Cerebellar cortex (tissue), 1 donor: ENCODE measurements at regions not wholly inside any gene's neighbourhood (a gene's known extent, or its start where the extent isn't known, plus 50 kb on each side); places are given as distances from the start of the nearest gene placed in this dataset.
"Not testable (repeated sequence)": the region's sequence is repeated elsewhere in the genome, so short reads cannot be mapped to it uniquely, and the experiment has no call there.

Experiments used
- DNase-seq: peaks from one replicate; pipeline ENCODE4 v3.0.0-alpha.2; 2015; ENCODE audit warnings: low spot score

DNA sequence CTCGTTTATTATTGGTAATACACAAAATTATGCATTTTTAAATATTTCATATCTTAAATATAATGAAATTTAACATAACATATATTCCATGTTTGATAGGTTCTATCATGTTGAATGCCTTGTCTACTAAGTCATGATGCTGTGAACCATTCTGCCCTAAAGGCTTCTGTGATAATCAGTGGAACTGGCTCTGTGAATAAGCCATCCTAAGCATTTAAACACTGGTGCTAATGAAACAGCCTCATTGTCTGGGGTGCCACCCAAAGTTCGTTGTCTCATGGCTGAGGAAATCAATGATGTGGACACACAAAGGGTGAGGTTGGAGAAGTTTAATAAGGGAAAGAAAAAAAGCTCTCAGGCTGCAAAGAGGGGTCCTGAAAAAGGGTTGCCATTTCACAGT is 264.7 kb upstream of the ZRANB2 start:
- no peak for DNase-seq

DNA sequence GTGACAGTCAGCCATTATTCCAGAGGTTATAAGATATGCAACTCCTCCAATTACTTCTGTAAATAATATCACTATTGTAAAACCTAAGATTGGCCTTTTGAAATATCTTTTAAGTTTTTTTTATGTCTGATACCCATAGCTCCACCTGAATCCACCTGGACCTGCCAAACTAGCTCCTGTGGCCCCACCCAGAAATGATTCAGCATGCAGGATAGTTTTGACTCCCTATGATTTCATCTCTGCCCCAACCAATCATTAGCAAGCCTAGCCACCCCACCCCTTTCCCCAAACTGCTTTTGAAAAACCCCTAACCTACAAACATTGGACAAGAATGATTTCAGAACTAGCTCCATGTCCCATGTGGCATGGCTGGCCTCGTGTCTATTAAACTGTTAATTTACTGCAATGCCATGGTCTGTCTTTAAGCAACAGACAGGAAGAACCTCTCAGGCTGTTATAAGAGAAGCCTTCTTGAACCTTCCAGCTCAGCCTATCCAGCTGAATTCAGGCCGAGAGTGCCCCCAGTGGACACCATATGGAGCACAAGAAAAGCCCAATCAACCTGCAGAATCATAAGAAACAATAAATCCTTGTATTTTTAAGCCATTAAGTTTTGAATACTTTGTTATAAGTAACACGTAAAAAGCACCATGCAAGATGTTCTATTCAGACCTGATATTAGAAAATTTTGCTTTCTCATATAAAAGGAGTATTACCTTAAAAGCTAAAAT is 263.0 kb upstream of the ZRANB2 start:
- DNase-seq = no peak

DNA sequence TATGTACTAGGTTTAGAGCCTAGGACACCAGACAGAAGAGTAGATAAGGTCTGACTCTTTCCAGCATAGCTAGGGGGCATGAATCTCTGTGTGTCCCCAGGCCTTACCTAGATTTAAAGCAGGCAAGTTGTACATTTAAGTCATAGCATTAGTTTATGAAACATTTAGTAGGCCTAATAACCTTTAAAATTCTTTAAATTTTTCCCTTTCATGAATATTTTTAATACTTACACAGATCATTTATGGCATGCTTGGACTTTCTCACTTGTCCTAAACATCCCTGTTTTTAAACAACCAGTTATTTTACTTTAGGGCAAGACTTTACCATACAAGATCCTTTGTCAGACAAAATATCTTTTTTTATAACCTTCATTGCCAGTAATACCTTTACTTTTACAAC is 258.4 kb upstream of the ZRANB2 start:
- no peak for DNase-seq

GRCh38 chr1:71330991-71331390 is 250.2 kb upstream of the ZRANB2 start:
- no peak for DNase-seq

DNA sequence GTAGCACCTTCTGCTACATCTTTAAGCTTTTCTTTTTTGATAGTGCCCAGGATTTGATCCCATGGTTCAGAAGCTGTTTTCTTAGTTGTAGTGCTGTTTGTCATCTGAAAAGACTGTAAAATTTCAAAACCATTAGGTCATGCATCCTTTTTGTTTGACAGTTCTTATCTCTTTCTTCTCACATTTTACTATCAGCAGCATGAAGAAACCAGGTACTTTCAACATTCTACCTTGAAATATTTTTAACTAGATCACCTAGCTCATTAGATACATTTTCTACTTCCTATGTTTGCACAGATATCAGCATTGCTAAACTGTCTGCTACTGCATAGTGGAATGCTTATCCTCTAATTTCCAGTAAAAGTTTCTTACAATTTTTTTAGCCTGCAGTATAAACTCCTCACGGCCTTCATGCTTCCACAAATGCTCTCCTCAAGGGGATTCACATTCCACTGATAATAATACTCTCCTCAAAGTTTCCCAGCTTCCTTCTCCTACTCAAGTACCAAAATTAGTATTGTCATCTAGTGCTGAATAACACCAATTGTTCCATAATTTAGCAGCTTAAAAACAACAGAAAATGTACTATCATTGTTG is 243.9 kb upstream of the ZRANB2 start:
- DNase-seq = no peak

DNA sequence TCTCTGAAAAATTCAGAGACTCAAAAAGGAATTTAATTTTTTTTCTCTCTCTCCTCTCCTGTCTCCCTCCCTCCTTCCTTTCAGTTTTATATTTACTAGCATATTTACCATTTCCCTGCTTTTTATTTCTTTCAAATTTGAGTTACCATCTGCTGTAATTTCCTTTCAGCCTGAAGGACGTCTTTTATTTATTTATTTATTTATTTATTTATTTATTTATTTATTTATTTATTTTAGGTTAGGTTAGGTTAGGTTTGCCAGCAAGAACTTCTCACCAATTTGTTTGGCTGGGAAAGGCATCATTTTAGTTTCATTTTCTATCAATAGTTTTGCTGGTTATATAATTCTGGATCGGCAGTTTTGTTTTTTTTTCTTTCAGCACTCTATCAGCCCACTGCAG is 231.7 kb upstream of the ZRANB2 start:
- DNase-seq = no peak

GRCh38 chr1:71311376-71311775 is 230.5 kb upstream of the ZRANB2 start:
- DNase-seq = no peak

- no peak for DNase-seq
Observed at GRCh38 chr1:71307451-71307850, 226.6 kb upstream of the ZRANB2 start.

- DNase-seq = no peak
Observed at GRCh38 chr1:71304125-71304524, 223.3 kb upstream of the ZRANB2 start.

GRCh38 chr1:71303617-71304041 is 222.8 kb upstream of the ZRANB2 start:
- DNase-seq = no peak

DNA sequence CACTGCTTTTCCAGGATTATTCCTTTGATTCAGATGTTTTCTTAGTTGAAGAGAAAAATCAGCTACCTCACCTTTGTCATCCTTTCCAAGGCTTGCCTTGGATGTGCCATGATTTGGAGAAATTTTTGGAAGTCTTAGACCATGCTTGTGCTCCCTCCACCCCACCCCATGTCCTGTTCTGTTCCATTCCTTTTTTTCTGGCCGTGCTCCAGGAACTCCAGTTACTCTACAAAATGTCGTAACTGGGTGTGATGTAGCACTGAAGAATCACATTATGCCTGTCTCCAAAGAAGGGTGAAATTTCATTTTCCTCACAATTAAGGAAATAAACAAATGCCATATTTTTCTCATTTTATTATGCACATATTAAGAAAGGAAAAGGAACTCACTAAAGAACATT is 217.8 kb upstream of the ZRANB2 start:
- DNase-seq = no peak

- no peak for DNase-seq
Observed at GRCh38 chr1:71296551-71297134, 215.8 kb upstream of the ZRANB2 start.

DNA sequence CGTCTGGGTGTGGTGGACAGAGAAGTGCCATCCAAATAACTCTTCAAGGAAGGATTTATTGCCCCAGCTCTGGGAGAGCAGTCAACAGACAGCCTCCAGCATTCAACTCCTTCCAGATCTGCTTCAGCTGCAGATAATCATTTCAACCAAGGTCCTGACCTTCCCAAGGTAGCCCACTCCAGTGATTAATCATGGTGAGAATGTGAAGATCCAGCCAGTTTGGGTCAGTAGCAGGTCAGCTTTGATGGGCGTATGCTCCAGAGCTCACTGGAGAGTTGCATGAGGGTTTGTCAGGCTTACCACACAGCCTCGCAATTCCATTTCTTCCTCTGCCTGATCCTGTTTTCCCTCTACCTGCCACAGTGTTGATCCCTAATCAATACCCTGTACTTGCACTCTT is 214.5 kb upstream of the ZRANB2 start:
- DNase-seq = no peak

DNA sequence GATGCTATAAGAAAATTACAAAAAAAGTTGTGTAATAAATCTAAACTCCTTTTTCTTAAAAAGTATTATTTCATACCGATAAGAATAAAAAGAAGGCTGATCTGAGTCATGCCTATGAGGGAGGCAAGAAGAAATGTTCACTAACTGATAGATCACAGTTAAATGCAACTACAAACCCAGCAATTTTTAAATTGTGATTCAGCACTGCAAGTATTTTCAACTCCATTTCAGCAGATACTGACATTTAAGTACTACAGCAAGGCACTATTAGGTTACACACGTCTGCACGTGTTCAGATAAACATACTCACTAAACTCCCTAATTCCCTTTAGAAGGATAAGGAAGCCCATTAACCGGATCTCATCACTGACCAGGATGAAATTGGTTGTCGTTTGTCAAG is 213.3 kb upstream of the ZRANB2 start:
- DNase-seq = no peak

DNA sequence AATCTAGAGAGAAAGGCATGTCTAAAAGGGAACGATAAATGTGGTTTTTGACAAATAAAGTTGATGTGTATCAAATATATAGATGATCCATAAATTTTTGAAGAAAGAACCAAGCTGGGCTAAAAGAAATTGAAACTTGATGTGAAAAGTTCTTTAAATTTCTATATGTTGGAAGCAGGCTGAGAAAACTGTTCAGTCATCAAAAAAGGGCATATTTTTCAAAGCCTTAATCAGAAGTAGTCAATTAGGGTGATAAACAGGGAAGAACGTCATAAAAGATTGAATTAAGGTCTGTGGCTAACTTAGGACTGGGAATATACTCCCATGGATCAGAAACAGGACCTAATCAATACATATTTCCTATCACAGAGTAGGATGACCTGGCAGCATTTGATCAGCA is 211.4 kb upstream of the ZRANB2 start:
- no peak for DNase-seq

- DNase-seq = not testable (repeated sequence)
Observed at GRCh38 chr1:71290506-71291237, 209.8 kb upstream of the ZRANB2 start.

DNA sequence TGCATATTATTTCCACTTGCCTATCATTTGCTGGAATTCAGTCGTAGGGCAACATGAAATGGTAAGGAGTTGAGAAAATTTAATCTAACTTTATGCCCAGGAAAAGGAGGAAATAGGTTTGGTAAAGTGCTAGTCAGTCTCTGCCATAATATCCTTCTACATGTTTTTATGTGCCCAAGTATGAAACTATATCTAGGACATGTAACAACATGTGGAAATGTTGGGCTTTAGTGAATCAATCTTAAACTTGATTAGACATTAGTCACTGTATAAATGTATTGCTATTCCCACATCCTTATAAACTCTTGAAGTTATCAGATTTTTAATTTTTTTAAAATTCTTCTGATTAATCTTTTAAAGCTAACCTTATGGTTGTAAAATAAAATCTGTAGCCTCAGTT is 204.7 kb upstream of the ZRANB2 start:
- DNase-seq = no peak

DNA sequence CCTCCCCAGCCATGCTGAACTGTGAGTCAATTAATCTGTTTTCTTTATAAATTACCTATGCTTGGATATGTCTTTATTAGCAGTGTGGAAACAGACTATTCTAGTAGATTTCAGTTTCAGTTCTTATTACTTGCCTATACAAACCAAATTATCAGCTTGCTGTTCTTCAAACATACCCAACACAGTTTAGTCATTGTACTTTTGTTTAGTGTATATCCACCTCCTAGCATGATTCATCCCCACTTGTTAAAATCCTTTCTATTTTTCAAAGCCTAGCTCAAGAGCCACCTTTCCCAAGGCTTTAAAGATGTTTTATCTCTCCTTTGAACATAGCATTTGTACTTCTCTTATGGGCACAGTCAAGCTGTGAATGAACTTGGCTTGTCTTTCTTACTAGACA is 195.6 kb upstream of the ZRANB2 start:
- DNase-seq = no peak

- no peak for DNase-seq
Observed at GRCh38 chr1:71273334-71273733, 192.5 kb upstream of the ZRANB2 start.

- no peak for DNase-seq
Observed at GRCh38 chr1:71270394-71270915, 189.6 kb upstream of the ZRANB2 start.

- DNase-seq = no peak
Observed at GRCh38 chr1:71269818-71270217, 189.0 kb upstream of the ZRANB2 start.

GRCh38 chr1:71269179-71269578 is 188.3 kb upstream of the ZRANB2 start:
- no peak for DNase-seq

DNA sequence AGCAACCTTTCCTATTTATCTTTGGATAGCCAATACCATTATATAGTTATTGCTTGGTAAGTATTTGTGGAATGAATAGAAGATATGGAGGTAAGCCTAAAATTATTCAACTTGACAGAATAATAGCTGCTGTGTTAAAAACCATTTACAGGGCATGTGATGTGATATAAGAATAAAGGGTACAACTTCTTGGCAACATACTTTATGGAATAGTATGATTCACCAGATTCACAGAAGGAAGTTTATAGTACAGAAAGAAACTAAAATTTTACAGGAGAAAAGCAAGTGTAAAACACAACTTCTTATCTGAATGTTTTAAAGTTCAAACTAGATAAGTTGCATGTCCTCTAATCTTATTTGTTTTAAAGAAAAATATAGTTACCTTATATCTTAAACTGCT is 186.4 kb upstream of the ZRANB2 start:
- DNase-seq = no peak
